ENCODE measurements at regions not wholly inside any gene's neighbourhood (a gene's known extent, or its start where the extent isn't known, plus 50 kb on each side); places are given as distances from the start of the nearest gene placed in this dataset.
"Not testable (repeated sequence)": the region's sequence is repeated elsewhere in the genome, so short reads cannot be mapped to it uniquely, and the experiment has no call there.

GRCh38 chr7:86445285-86445684, 198.4 kb upstream of the GRM3 start:
- TF ChIP-seq, protein P1, sequence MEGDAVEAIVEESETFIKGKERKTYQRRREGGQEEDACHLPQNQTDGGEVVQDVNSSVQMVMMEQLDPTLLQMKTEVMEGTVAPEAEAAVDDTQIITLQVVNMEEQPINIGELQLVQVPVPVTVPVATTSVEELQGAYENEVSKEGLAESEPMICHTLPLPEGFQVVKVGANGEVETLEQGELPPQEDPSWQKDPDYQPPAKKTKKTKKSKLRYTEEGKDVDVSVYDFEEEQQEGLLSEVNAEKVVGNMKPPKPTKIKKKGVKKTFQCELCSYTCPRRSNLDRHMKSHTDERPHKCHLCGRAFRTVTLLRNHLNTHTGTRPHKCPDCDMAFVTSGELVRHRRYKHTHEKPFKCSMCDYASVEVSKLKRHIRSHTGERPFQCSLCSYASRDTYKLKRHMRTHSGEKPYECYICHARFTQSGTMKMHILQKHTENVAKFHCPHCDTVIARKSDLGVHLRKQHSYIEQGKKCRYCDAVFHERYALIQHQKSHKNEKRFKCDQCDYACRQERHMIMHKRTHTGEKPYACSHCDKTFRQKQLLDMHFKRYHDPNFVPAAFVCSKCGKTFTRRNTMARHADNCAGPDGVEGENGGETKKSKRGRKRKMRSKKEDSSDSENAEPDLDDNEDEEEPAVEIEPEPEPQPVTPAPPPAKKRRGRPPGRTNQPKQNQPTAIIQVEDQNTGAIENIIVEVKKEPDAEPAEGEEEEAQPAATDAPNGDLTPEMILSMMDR (conservative IDR thresholded peaks at IDR 0.05), result no peak
- no peak overlapping the region for H3K27ac ChIP-seq

- TF ChIP-seq, protein P1 (conservative IDR thresholded peaks at IDR 0.05), result no peak
- H3K27ac ChIP-seq, result no peak overlapping the region
Measured at GRCh38 chr7:86444245-86444644, 199.5 kb upstream of the GRM3 start.

GRCh38 chr7:86440420-86440819, 203.3 kb upstream of the GRM3 start:
- H3K27ac ChIP-seq, result not testable (repeated sequence)

- TF ChIP-seq, protein P1 (conservative IDR thresholded peaks at IDR 0.05), result no peak
- no peak overlapping the region for H3K27ac ChIP-seq
Measured at GRCh38 chr7:86437951-86438450, 205.7 kb upstream of the GRM3 start.

GRCh38 chr7:86431761-86432160, 211.9 kb upstream of the GRM3 start:
- TF ChIP-seq, protein P1 (conservative IDR thresholded peaks at IDR 0.05), result no peak
- H3K27ac ChIP-seq, result no peak overlapping the region

DNA sequence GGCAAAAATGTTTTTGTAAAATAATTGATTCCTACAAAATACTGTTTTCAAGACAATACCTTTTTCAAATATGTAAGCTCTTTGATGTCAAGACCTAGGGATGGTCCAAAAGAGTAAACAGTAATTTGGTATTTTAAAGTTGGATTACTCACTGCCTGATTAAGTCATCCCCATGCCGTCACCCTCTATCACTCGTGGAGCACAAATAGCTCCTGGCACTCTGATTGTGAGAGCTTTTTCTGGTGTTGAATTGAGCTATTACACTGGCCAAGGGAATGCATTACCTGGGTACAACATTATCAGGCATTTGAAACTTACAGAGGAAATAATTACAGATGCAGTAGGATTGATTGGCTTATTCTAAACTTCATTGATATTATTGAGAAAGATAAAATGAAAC, 231.9 kb upstream of the GRM3 start:
- no peak overlapping the region for H3K27ac ChIP-seq
- TF ChIP-seq, protein P1 (conservative IDR thresholded peaks at IDR 0.05), result no peak

- H3K27ac ChIP-seq, result no peak overlapping the region
- TF ChIP-seq, protein P1 (conservative IDR thresholded peaks at IDR 0.05), result no peak
Measured at GRCh38 chr7:86407291-86407690, 236.4 kb upstream of the GRM3 start.

- TF ChIP-seq, protein P1 (conservative IDR thresholded peaks at IDR 0.05), result no peak
- H3K27ac ChIP-seq, result no peak overlapping the region
Measured at GRCh38 chr7:86391813-86392212, 251.9 kb upstream of the GRM3 start.

DNA sequence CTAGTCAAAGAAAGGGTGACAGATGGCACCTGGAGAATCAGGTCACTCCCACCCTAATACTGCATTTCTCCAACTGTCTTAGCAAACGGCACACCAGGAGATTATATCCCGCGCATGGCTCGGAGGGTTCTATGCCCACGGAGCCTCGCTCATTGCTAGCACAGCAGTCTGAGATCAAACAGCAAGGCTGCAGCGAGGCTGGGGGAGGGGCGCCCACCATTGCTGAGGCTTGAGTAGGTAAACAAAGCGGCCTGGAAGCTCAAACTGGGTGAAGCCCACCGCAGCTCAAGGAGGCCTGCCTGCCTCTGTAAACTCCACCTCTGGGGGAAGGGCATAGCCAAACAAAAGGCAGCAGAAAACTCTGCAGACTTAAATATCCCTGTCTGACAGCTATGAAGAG, 268.1 kb upstream of the GRM3 start:
- H3K27ac ChIP-seq, result not testable (repeated sequence)
